NAMALWA (cell line): ENCODE measurements at regions not wholly inside any gene's neighbourhood (a gene's known extent, or its start where the extent isn't known, plus 50 kb on each side); places are given as distances from the start of the nearest gene placed in this dataset.
"Not testable (repeated sequence)": the region's sequence is repeated elsewhere in the genome, so short reads cannot be mapped to it uniquely, and the experiment has no call there.

Experiments used
- DNase-seq: peaks from one replicate; pipeline ENCODE4 v3.0.0-alpha.2; 2015; ENCODE audit warnings: low spot score

DNA sequence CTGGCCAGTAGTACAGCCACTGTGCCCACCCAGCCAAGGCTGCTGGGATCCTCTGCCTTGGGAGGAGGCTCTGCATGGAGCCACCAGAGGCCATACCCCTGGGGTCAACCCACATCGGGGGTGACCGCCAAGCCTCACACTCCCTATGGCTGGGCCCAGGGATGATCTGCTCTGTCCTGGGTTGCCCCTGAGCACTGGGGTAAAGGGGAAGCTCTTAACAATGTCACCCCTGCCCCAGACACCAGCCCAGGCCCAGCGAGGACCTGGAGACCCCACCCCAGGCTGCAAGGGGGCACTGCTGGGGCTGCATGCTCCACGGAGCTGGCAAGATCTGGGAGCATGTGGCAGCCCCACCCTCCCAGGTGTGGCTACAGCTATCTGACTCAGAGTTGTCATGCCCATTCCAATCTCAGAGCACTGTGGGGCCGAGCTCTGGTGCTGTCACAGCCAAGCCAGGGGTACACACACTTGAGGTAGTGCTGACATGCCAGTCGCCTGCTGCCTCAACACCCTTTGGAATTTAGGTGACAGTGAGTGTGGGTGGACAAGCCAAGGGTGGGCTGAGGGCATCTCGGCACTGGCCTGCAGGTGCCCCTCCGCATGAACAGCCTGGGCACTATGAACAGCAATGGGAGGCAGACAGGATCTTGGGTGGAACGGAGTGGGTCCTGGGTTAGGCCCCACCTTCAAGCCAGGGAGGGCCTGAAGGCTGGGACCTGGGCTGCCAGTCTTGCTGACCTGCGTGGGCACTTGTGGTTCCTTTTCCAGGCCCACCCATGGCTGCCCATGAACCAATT lies 427.7 kb downstream of the LRRIQ3 start:
- DNase-seq = no peak

- no peak for DNase-seq
Observed at GRCh38 chr1:73766786-73767348, 431.1 kb downstream of the LRRIQ3 start.

DNA sequence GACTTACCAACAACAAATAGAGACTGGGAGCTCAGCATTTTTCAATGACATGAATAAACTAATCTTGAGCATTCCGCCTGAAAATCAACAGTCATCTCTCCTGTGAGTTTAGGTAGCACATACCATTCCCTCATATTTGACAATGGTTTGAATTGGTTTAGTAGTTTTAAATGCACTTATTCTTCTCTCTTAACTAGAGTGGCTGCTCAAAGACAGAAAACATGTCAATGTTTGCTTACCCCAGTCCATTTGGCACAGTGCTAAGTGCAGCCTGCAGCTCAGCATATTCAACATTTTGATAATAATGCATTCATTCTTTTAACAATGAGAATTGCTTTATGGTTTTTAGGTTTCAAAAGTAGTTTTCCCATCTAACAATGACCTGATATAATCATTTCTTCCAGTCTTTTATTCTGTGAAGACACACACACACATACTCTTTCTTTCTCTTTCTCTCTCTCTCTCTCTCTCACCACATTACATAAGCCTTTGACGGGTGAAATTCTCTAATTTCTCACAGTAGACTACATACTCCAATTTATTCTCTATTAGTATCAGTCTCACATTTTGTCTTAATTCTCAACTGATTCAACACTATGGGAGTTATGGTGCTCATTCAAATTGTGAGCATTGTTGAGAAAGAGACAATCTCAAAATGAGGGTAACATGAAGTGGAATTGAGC lies 432.3 kb downstream of the LRRIQ3 start:
- DNase-seq = no peak

- DNase-seq = no peak
Observed at GRCh38 chr1:73761559-73761958, 436.4 kb downstream of the LRRIQ3 start.

GRCh38 chr1:73759011-73759410 lies 439.0 kb downstream of the LRRIQ3 start:
- no peak for DNase-seq

- no peak for DNase-seq
Observed at GRCh38 chr1:73756817-73757216, 441.2 kb downstream of the LRRIQ3 start.

- DNase-seq = no peak
Observed at GRCh38 chr1:73755649-73756048, 442.3 kb downstream of the LRRIQ3 start.

- DNase-seq = no peak
Observed at GRCh38 chr1:73749996-73750395, 448.0 kb downstream of the LRRIQ3 start.

DNA sequence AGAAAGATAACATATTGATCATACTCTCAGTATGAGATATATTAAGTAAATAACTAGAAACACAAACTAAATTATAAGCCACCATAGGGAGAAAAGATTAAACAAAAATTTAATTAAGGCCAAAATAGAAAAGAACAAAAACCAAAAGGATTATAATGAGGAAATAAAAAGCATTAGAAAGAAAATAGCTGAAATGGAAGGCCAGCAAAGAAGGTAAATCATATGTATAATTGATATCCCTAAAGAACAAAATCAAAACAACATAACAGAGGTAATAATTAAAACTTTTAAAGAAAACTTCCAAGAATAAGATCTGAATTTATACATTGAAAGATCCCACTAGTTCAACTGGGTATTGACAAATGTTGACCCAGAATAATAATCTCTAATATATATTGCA lies 453.0 kb downstream of the LRRIQ3 start:
- no peak for DNase-seq

DNA sequence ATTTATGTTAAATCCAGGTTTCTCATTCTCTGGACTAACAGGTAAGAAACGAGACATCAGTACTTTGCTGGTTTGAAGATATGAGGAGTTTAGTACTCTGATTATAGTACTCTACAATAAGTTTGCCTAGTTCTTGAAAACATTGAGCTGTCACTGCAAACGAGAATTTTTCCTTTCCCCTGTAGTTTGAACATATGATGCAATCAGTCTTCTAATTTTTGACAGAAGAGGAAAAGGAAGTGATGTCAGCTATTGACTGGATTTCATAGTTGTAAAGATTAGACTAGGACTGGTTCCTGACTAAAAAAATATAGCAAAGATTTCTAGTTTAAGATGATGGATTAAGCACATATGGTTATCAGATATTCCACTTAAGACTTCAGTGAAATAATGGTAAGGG lies 461.9 kb downstream of the LRRIQ3 start:
- DNase-seq = no peak

GRCh38 chr1:73727036-73727435 lies 470.9 kb downstream of the LRRIQ3 start:
- DNase-seq = no peak

DNA sequence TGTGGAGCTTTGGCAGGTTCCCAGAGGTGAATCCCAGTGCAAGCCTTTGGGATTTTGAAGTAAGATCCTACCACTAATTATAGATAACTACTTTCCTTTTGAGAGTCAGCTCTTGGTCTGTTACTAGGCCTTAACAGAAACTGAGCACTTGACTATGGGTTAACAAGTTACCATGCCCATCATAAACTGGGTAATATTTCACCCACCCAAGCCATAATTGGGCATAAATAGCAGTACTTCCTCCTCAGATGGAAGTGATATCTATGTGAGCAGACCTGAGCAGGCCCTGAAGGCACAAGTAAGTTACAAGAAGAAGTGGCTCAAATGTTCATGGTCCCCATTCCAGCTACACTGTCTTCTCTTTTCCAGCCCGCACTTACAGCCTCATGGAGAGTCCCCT lies 475.9 kb downstream of the LRRIQ3 start:
- DNase-seq = no peak

DNA sequence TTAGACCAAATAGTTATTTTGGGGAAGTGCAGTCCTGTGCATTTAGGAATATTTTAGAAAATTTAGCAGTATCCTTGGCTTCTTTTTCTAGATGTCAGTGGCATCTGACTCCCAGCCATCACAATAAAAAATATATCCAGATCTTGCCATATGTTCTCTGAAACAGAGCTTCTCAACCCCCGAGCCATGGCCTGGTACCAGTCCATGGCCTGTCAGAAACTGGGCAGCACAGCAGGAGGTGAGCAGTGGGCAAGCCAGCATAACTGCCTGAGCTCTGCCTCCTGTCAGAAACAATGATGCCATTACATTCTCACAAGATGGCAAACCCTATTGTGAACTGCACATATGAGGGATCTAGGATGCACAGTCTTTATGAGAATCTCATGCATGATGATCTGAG lies 480.0 kb downstream of the LRRIQ3 start:
- no peak for DNase-seq

GRCh38 chr1:73711089-73711488 lies 486.9 kb downstream of the LRRIQ3 start:
- no peak for DNase-seq

DNA sequence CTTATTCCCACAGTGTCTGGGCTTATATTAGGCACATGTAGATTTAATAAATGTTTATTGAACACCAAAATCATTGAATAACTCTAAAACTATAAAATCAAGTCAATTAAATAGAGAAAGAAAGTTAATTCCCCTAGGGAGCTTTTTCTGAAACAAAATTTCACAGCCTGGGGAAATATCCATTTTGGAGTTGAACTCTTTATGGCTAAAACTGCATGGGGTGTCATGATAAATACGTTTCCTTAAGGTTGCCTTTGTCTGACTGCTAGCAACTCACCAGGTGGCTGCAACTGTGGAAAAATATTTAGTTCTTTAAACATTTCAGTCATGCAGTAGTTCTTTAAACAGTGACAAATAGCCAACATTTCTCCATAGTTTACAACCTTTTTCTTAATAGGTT lies 496.1 kb downstream of the LRRIQ3 start:
- DNase-seq = no peak

GRCh38 chr1:73676186-73676585 lies 521.8 kb downstream of the LRRIQ3 start:
- DNase-seq = no peak

- peak; percentile 43 for DNase-seq
Observed at GRCh38 chr1:73674945-73675561, 522.9 kb downstream of the LRRIQ3 start.

- no peak for DNase-seq
Observed at GRCh38 chr1:73673971-73674370, 524.0 kb downstream of the LRRIQ3 start.

GRCh38 chr1:73671530-73671929 lies 526.4 kb downstream of the LRRIQ3 start:
- no peak for DNase-seq

DNA sequence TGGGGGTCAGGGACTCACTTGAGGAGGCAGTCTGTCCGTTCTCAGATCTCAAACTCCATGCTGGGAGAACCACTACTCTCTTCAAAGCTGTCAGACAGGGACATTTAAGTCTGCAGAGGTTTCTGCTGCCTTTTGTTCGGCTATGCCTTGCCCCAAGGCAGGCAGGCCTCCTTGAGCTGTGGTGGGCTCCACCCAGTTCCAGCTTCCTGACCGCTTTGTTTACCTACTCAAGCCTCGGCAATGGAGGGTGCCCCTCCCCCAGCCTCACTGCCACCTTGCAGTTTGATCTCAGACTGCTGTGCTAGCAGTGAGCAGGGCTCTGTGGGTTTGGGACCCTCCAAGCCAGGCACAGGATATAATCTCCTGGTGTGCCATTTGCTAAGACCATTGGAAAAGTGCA lies 530.0 kb downstream of the LRRIQ3 start:
- not testable (repeated sequence) for DNase-seq

GRCh38 chr1:73662526-73662925 lies 535.5 kb downstream of the LRRIQ3 start:
- DNase-seq = no peak

DNA sequence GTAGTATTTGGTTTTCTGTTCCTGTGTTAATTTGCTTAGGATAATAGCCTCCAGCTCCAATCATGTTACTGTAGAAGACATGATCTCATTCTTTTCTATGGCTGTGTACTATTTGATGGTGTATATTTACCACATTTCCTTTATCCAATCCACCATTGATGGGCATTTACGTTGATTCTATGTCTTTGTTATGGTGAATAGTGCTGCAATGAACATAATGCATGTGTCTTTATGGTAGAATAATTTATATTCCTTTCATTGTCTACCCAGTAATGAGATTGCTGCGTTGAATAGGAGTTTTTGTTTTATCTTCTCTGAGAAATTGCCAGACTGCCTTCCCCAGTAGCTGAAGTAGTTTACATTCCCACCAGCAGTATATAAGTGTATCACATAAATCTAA lies 538.8 kb downstream of the LRRIQ3 start:
- no peak for DNase-seq

- DNase-seq = no peak
Observed at GRCh38 chr1:73654714-73655113, 543.3 kb downstream of the LRRIQ3 start.
